HG03280 (cell line): ENCODE measurements at regions not wholly inside any gene's neighbourhood (a gene's known extent, or its start where the extent isn't known, plus 50 kb on each side); places are given as distances from the start of the nearest gene placed in this dataset.
"Not testable (repeated sequence)": the region's sequence is repeated elsewhere in the genome, so short reads cannot be mapped to it uniquely, and the experiment has no call there.

ENCODE experiments used
- ATAC-seq: cut with Tn5 transposase; IDR thresholded peaks from one replicate; pipeline ENCODE4 v1.9.1; 2021; ENCODE audit warnings: mild to moderate bottlenecking, moderate library complexity; ENCODE audit not compliant: unreplicated experiment

GRCh38 chr12:92062539-92063493 is 82.8 kb downstream of the BTG1 start:
- no peak for ATAC-seq

GRCh38 chr12:92061061-92061460 is 84.6 kb downstream of the BTG1 start:
- no peak for ATAC-seq

- no peak for ATAC-seq
Observed at GRCh38 chr12:92059960-92060359, 85.7 kb downstream of the BTG1 start.

- no peak for ATAC-seq
Observed at GRCh38 chr12:92058664-92059063, 87.0 kb downstream of the BTG1 start.

- ATAC-seq, result not testable (repeated sequence)
Observed at GRCh38 chr12:92056756-92057155, 88.9 kb downstream of the BTG1 start.

- ATAC-seq, result no peak
Observed at GRCh38 chr12:92056290-92056689, 89.4 kb downstream of the BTG1 start.

GRCh38 chr12:92055877-92056276 is 89.8 kb downstream of the BTG1 start:
- no peak for ATAC-seq

GRCh38 chr12:92051441-92051840 is 94.2 kb downstream of the BTG1 start:
- ATAC-seq, result no peak

- peak; percentile 62 for ATAC-seq
Observed at GRCh38 chr12:92049403-92049802, 96.2 kb downstream of the BTG1 start.

- ATAC-seq, result no peak
Observed at GRCh38 chr12:92047393-92047826, 98.2 kb downstream of the BTG1 start.

- ATAC-seq, result no peak
Observed at GRCh38 chr12:92046557-92047392, 98.9 kb downstream of the BTG1 start.

GRCh38 chr12:92045852-92046251 is 99.8 kb downstream of the BTG1 start:
- no peak for ATAC-seq

- ATAC-seq, result no peak
Observed at GRCh38 chr12:92044435-92044834, 101.2 kb downstream of the BTG1 start.

- ATAC-seq, result no peak
Observed at GRCh38 chr12:92042791-92043531, 102.7 kb downstream of the BTG1 start.

- ATAC-seq, result no peak
Observed at GRCh38 chr12:92041742-92042141, 103.9 kb downstream of the BTG1 start.

- ATAC-seq, result no peak
Observed at GRCh38 chr12:92039046-92039445, 106.6 kb downstream of the BTG1 start.

- ATAC-seq, result no peak
Observed at GRCh38 chr12:92038476-92038875, 107.2 kb downstream of the BTG1 start.

- ATAC-seq, result no peak
Observed at GRCh38 chr12:92036771-92037453, 108.7 kb downstream of the BTG1 start.

GRCh38 chr12:92036061-92036620 is 109.5 kb downstream of the BTG1 start:
- no peak for ATAC-seq

GRCh38 chr12:92035477-92035876 is 110.2 kb downstream of the BTG1 start:
- ATAC-seq, result no peak
